ENCODE measurements at regions not wholly inside any gene's neighbourhood (a gene's known extent, or its start where the extent isn't known, plus 50 kb on each side); places are given as distances from the start of the nearest gene placed in this dataset.

DNA sequence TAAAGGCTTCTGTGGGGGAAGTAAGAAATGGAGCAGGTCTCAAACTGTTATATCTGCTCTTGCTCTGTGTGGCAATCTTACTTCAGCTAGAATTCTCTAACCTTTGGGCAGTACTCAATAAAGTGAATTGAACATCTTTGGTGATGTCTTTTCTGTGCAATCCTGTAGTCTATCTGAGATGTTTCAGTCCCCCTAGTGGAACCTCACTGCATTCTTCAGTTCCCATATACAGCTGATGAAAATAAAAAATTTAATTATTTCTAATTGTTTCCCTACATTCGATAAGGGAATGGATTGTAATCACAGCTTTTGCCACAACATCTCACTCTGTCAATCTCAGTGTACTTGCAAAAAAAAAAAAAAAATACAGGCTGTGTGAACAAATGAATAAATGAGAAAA, 522.6 kb downstream of the DNAJB9 start:
- H3K9me3 ChIP-seq = no peaks in the 10 kb centered on the region
- no peaks in the 10 kb centered on the region for H3K27me3 ChIP-seq
- no peak for ATAC-seq
- TF ChIP-seq, protein P1, sequence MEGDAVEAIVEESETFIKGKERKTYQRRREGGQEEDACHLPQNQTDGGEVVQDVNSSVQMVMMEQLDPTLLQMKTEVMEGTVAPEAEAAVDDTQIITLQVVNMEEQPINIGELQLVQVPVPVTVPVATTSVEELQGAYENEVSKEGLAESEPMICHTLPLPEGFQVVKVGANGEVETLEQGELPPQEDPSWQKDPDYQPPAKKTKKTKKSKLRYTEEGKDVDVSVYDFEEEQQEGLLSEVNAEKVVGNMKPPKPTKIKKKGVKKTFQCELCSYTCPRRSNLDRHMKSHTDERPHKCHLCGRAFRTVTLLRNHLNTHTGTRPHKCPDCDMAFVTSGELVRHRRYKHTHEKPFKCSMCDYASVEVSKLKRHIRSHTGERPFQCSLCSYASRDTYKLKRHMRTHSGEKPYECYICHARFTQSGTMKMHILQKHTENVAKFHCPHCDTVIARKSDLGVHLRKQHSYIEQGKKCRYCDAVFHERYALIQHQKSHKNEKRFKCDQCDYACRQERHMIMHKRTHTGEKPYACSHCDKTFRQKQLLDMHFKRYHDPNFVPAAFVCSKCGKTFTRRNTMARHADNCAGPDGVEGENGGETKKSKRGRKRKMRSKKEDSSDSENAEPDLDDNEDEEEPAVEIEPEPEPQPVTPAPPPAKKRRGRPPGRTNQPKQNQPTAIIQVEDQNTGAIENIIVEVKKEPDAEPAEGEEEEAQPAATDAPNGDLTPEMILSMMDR (IDR thresholded peaks at IDR 0.05 in 4 of 5, conservative IDR thresholded peaks at IDR 0.05 in 1 of 5) = no peak
- no peak for TF ChIP-seq POLR2A (IDR thresholded peaks at IDR 0.05)
- DNase-seq = no peak
- in situ Hi-C loops (cut with MboI; ENCODE audit: low sequenced_read_pairs in 4 of 4) = no loop called here
- H3K4me3 ChIP-seq = no peak overlapping the region
- H3K36me3 ChIP-seq = no peaks in the 10 kb centered on the region
- H3K27ac ChIP-seq = no peak overlapping the region
- no peaks in the 10 kb centered on the region for H3K4me1 ChIP-seq
- intact Hi-C loops (cut with DNase I; ENCODE audit: low total_unique reads) = no loop called here

DNA sequence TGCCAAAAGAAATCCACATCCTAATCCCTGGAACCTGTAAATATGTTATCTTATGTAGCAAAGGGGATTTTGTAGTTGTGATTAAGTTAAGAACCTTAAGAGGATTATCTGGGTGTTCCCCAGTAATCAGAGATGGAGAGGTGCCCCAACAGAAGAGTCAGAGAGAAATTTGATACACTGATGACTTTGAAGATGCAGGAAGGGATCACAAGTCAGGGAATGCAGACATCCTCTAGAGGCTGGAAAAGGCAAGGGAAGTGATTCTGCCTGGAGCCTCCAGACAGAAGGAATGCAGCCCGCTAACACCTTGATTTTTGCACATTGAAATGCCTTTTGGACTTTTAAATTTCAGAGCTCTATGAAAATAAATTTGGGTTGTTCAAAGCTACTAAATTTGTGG, 531.7 kb downstream of the DNAJB9 start:
- in situ Hi-C loops (cut with MboI; ENCODE audit: low sequenced_read_pairs in 4 of 4) = no loop called here

DNA sequence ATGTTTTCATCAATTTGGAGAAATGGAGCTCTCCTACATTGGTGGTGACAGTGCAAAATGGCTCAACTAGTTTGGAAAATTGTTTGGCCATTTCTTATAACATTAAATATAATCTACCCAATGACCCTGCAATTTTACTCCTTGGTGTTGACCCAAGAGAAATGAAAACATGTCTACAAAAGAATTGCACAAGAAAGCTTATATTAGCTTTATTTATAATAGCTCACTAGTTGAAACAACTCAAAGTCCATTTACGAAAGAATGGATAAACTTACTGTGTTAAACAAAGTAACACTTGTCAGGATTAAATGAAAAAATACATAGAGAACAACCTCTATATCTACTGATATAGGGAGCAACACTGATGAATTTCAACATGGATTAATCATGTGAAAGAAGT, 539.9 kb downstream of the DNAJB9 start:
- in situ Hi-C loops (cut with MboI; ENCODE audit: low sequenced_read_pairs in 4 of 4) = no loop called here

More for the DNA sequence above, 531.7 kb downstream of the DNAJB9 start:
- TF ChIP-seq, protein P1 (IDR thresholded peaks at IDR 0.05 in 4 of 5, conservative IDR thresholded peaks at IDR 0.05 in 1 of 5) = no peak
- no peak for TF ChIP-seq POLR2A (IDR thresholded peaks at IDR 0.05)
- H3K9me3 ChIP-seq = no peaks in the 10 kb centered on the region
- no peaks in the 10 kb centered on the region for H3K36me3 ChIP-seq
- no peak for ATAC-seq
- H3K4me1 ChIP-seq = no peaks in the 10 kb centered on the region
- no peak overlapping the region for H3K4me3 ChIP-seq
- intact Hi-C loops (cut with DNase I; ENCODE audit: low total_unique reads) = no loop called here
- no peak for DNase-seq
- no peak overlapping the region for H3K27ac ChIP-seq
- H3K27me3 ChIP-seq = no peaks in the 10 kb centered on the region

DNA sequence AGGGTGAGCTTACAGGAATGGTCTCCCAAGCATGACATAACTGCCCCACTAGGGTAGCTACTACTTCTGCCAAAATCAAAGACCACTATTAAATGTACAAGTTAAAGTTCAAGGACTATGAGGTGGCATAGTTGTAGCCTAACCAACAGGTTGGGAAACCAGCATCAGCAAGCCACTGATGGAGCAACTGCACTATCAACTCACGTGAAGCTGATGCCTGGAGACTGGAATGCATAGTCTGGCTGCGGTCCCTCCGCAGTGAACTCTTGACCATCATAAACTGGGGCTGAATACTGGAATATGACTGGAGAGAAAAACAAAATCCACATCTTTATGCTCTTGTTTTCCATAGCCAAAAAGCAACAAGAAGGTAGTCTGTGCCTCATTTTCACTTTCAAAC, 541.4 kb downstream of the DNAJB9 start:
- no peak for DNase-seq
- in situ Hi-C loops (cut with MboI; ENCODE audit: low sequenced_read_pairs in 4 of 4) = no loop called here
- H3K27me3 ChIP-seq = no peaks in the 10 kb centered on the region
- no peak for ATAC-seq
- H3K27ac ChIP-seq = no peak overlapping the region
- no peaks in the 10 kb centered on the region for H3K9me3 ChIP-seq
- no peak overlapping the region for H3K4me3 ChIP-seq
- TF ChIP-seq, protein P1 (IDR thresholded peaks at IDR 0.05 in 4 of 5, conservative IDR thresholded peaks at IDR 0.05 in 1 of 5) = no peak
- no peak for TF ChIP-seq POLR2A (IDR thresholded peaks at IDR 0.05)
- intact Hi-C loops (cut with DNase I; ENCODE audit: low total_unique reads) = no loop called here
- no peaks in the 10 kb centered on the region for H3K4me1 ChIP-seq
- H3K36me3 ChIP-seq = no peaks in the 10 kb centered on the region

More for the DNA sequence above, 539.9 kb downstream of the DNAJB9 start:
- Histone ChIP-seq H3K4me1 (no peaks in the 10 kb centered on the region), H3K27ac (no peak overlapping the region), H3K27me3 (no peaks in the 10 kb centered on the region), H3K4me3 (no peak overlapping the region), H3K36me3 (no peaks in the 10 kb centered on the region), H3K9me3 (no peaks in the 10 kb centered on the region)
- ATAC-seq (no peak), DNase-seq (no peak)
- no peak for TF ChIP-seq POLR2A (IDR thresholded peaks at IDR 0.05)
- TF ChIP-seq, protein P1 (IDR thresholded peaks at IDR 0.05 in 4 of 5, conservative IDR thresholded peaks at IDR 0.05 in 1 of 5) = no peak
- intact Hi-C loops (cut with DNase I; ENCODE audit: low total_unique reads) = no loop called here

DNA sequence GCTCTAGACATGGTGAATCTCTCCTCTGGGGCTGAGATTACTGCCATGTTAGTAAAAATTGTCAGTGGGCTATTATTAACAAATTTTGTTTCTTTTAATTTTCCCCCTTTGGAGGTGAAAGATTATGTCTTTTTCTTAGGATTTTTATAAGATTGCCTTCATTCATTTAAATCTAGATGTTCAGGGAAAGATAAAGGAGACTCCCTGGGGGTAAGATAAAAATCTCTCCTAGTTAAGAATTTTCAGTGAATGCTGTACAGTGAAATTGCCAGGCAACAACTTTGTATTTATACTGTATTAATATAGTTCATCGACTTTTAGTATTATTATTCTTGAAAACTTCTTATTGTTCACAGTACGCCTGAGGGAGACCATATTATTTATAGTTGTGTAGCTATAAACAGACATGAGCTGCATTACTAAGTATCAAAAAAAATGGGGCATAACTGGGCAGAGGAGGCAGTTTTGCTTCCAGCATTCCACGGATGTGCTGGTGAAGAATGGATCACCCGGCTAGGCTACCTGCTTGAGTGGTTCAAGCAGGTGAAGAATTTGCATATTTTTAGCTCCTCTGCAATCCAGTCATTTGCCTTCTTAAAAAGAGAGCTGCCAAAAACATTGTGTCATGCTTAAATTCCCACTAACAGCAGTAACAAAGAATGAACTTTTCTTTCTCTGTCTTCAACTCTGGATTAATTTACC, 552.1 kb downstream of the DNAJB9 start:
- Histone ChIP-seq H3K4me1 (no peaks in the 10 kb centered on the region), H3K27me3 (no peaks in the 10 kb centered on the region), H3K36me3 (no peaks in the 10 kb centered on the region), H3K9me3 (no peaks in the 10 kb centered on the region), H3K4me3 (no peak overlapping the region), H3K27ac (no peak overlapping the region)
- ATAC-seq (no peak), DNase-seq (no peak)
- intact Hi-C loops (cut with DNase I; ENCODE audit: low total_unique reads) = no loop called here
- TF ChIP-seq POLR2A (IDR thresholded peaks at IDR 0.05) = no peak
- TF ChIP-seq, protein P1 (IDR thresholded peaks at IDR 0.05 in 4 of 5, conservative IDR thresholded peaks at IDR 0.05 in 1 of 5) = no peak
- in situ Hi-C loops (cut with MboI; ENCODE audit: low sequenced_read_pairs in 4 of 4) = no loop called here
